Fibroblast of pulmonary artery (primary cell): ENCODE measurements at regions not wholly inside any gene's neighbourhood (a gene's known extent, or its start where the extent isn't known, plus 50 kb on each side); places are given as distances from the start of the nearest gene placed in this dataset.
"Not testable (repeated sequence)": the region's sequence is repeated elsewhere in the genome, so short reads cannot be mapped to it uniquely, and the experiment has no call there.

Experiments
- DNase-seq: peaks from one replicate; pipeline ENCODE4 v3.0.0-alpha.2; 2010; ENCODE audit warnings: low read depth
- H3K4me3 ChIP-seq: replicated peaks from 2 replicates; pipeline ENCODE4 v1.5.1; 2011; ENCODE audit warnings: low read depth, mild to moderate bottlenecking, control low read depth, low read length, moderate library complexity
- TF ChIP-seq, protein P1 (sequence below): IDR thresholded peaks from 2 replicates; pipeline ENCODE4 v1.5.1; 2011; ENCODE audit warnings: mild to moderate bottlenecking, control low read depth, low read length, inconsistent platforms; ENCODE audit errors: missing control alignments

- TF ChIP-seq, protein P1, sequence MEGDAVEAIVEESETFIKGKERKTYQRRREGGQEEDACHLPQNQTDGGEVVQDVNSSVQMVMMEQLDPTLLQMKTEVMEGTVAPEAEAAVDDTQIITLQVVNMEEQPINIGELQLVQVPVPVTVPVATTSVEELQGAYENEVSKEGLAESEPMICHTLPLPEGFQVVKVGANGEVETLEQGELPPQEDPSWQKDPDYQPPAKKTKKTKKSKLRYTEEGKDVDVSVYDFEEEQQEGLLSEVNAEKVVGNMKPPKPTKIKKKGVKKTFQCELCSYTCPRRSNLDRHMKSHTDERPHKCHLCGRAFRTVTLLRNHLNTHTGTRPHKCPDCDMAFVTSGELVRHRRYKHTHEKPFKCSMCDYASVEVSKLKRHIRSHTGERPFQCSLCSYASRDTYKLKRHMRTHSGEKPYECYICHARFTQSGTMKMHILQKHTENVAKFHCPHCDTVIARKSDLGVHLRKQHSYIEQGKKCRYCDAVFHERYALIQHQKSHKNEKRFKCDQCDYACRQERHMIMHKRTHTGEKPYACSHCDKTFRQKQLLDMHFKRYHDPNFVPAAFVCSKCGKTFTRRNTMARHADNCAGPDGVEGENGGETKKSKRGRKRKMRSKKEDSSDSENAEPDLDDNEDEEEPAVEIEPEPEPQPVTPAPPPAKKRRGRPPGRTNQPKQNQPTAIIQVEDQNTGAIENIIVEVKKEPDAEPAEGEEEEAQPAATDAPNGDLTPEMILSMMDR = no peak
- H3K4me3 ChIP-seq = no peak overlapping the region
- no peak for DNase-seq
Observed at GRCh38 chr11:45743556-45744468, 61.1 kb upstream of the SLC35C1 start.

DNA sequence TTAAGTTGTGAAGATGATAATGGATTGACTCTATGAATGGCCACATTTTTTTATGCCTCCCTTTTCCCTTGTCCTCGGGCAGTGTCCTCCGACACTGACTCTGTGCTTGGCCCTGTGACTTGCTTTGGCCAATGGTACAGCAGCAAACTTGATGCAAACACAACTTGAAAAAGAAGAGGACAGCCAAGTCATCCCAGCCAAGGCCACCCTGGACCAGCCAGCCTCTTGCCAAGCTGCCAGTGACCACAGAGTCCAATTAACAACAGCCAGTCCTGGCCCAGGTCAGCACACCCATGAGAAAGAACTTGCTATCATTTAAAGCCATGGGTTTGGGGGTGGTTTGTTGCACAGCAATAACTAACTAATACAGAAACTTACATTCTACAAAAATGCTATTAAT, 63.4 kb upstream of the SLC35C1 start:
- no peak for DNase-seq
- TF ChIP-seq, protein P1 = no peak
- H3K4me3 ChIP-seq = no peak overlapping the region

- TF ChIP-seq, protein P1 = no peak
- no peak overlapping the region for H3K4me3 ChIP-seq
- DNase-seq = no peak
Observed at GRCh38 chr11:45741032-45741431, 63.9 kb upstream of the SLC35C1 start.

- no peak overlapping the region for H3K4me3 ChIP-seq
- TF ChIP-seq, protein P1 = no peak
- DNase-seq = no peak
Observed at GRCh38 chr11:45739866-45740265, 65.1 kb upstream of the SLC35C1 start.

GRCh38 chr11:45739071-45739470, 65.9 kb upstream of the SLC35C1 start:
- not testable (repeated sequence) for DNase-seq, H3K4me3 ChIP-seq

- H3K4me3 ChIP-seq, DNase-seq: not testable (repeated sequence)
Observed at GRCh38 chr11:45738194-45738593, 66.8 kb upstream of the SLC35C1 start.

DNA sequence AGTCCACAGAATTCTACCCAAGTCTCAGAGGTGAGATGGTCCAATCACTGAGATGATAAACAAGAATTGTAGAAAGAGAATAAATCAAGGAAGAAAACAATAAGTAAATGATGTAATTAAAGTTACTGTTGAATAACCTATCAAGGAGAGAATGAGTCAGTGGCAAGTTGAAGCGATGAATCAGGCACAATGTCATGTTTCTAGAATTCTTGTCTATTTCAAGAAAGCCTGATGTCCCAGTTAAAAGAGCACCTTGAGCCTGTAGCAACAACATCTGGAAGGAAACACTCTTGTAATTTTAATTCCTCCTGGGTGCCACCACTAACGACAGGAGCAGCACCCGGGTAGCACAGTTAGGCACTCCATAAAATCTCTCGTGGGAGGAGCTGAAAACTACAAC, 67.9 kb upstream of the SLC35C1 start:
- H3K4me3 ChIP-seq = no peak overlapping the region
- TF ChIP-seq, protein P1 = no peak
- no peak for DNase-seq

GRCh38 chr11:45736424-45736823, 68.5 kb upstream of the SLC35C1 start:
- peak; percentile 52 for DNase-seq
- TF ChIP-seq, protein P1 = no peak
- no peak overlapping the region for H3K4me3 ChIP-seq
